Head of caudate nucleus (tissue), 42 donors: ENCODE measurements at regions not wholly inside any gene's neighbourhood (a gene's known extent, or its start where the extent isn't known, plus 50 kb on each side); places are given as distances from the start of the nearest gene placed in this dataset.
A peak's percentile ranks its signal among the peaks of the same experiment; 100 is the strongest.
"Not testable (repeated sequence)": the region's sequence is repeated elsewhere in the genome, so short reads cannot be mapped to it uniquely, and the experiment has no call there.

Source experiments
- DNase-seq, 42 donors: peaks; one replicate each; pipeline versions ENCODE4 v3.0.0 to v3.0.0-alpha.2; 2020 to 2021; ENCODE audit warnings: mixed read lengths in 7 of 42
- intact Hi-C: fragments of 100-400 bp; cut with DNase I; formaldehyde crosslinking; loops from one replicate; pipeline ENCODE4 v1.15.0; 2022

DNA sequence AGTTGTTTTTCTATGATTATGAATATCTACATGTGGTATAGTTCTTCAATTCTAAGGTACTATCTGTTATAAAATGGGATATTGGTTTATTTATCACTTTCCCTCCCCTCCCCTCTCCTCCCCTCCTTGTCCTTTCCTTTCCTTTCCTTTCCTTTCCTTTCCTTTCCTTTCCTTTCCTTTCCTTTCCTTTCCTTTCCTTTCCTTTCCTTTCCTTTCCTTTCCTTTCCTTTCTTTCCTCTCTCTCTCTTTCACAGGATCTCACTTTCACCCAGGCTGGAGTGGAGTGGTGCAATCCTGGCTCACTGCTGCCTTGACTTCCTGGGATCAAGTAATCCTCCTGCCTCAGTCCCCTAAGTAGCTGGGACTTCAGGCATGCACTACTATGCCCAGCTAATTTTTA lies 466.8 kb downstream of the DMAC1 start:
- intact Hi-C loops: no loop called here
- DNase-seq: no peak

DNA sequence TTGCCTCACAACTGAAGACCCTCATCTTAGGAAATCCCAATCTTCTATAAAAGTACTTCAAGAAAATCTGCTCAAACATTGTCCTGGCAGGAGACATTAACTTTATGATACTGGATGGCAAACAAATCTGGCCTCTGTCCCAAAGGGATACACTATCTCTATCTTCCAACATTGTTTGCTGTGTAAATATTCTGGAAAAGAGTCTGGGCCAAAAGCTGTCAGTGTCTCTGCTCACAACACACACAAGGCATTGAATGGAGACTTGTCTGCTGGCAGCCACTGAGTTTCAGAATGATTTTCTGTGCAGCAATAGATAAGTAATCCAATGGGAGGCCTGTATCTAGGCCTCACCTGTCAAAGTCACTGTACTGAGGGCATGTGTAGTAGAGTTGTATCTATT lies 471.1 kb downstream of the DMAC1 start:
- DNase-seq: no peak
- intact Hi-C loops: no loop called here

DNA sequence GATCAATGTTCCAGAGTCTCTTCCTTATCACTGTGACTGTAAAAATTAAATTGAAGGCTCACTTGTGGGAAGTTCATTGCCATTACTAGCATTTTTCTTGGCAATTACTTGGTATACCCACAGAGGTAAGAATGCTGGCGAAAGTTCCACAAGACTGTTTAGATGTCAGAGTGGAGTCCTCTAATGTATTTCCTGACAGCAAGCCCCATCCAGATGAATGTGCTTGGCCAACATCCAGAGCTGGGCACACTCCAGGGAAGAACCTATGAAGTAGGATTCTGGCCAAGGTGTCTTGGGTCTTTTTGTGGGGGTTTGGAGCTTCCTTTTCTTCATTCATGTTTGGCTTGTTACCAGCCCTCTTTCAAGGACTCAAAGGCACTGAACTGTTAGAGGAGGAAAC lies 473.6 kb downstream of the DMAC1 start:
- no peak for DNase-seq
- intact Hi-C loops: no loop called here

DNA sequence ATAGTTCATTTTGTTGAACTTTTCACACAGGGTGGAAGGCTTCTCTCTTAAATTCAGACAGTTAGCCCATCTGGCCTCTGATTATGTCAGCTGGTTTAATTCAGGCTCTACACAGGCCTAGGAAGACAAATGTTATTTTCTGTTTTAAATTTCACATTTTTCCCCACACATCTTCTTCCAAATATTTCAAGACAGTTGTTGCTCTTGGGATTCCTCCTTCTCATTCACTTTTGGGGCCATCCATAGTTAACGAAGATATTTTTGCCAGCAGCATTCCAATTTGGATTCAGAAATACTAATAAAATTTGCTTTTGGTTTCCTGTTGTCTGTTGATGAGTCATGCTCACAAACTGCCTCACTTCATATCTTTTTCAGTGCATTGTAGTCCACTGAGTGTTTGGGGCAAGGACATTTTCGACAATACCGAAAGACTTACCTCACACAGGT lies 475.4 kb downstream of the DMAC1 start:
- intact Hi-C loops: no loop called here
- no peak for DNase-seq

DNA sequence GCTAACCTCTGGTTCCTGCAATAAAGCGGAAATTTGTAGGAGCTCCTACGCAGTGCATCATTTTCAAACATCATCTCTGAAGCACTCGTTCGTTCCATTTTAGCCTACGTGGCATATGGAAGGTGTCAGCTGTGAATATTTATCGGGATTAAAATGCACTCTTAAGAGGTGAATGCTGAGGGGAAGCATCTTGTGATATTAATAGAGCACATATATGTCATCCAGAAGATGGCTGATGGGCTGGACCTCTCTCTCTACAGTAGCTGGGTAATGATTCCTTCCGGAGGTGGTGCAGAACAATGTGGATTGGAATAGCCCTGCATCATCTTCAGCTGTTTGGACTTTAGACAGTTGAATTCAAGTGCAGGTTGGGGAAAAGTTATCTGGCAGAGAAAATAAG lies 478.7 kb downstream of the DMAC1 start:
- no peak for DNase-seq
- intact Hi-C loops: no loop called here

DNA sequence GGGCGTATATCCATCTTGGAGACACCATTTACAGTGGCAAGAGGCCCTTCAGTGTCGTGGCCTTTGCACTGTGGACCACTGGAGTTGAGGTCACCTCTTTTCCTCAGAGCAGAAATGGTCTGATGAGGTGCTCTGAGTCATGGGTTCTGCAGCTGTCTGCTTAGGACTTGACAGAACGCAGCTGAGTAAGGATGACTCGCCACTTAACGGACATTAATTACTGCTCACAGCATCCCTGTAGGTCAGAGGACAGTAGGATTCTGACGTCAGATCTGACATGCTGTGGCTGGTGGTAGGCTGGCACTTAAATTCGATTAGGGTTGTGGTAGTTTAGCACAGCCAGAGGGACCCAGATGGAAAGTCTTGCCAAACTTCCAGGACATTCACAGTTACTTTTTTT lies 479.4 kb downstream of the DMAC1 start:
- intact Hi-C loops: no loop called here
- DNase-seq: no peak

DNA sequence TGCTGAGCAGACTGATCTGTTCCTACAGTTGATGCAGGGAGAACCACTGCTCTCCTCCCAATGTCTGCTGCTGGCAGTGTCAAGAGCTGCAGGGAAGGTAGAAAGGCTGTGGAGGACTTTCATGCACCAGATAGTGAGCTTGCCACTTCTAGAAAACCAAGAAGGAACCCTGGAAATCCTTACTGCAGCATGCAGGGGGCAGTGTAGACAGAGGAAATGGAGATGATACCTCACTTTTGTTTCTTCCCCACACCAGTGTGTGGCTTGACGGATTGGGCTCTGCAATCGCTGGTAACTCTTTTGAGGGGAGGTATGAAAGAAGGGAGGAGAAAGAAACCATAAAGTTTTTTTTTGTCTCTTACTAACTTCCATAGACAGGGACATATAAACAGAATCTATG lies 480.7 kb downstream of the DMAC1 start:
- DNase-seq: no peak
- intact Hi-C loops: no loop called here

DNA sequence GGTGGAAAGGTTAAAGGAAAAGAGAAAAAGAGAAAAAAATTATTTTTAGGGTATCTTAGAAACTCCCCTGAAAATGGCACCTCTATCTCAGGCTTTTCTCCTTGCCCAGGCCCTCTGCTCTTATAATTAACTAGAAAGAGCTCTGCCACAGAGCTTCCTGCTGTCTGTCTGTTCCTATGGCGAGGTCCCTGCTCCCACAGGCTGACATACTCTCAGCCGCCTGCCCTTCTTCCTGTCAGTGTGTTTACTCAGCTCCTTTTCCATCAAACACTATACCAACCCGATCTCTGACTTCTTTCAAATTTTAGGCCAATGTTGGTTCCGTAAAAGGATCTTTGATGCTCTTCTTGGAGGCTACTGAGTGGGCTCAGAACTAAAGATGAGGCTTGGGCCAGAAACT lies 482.6 kb downstream of the DMAC1 start:
- no peak for DNase-seq
- intact Hi-C loops: no loop called here

DNA sequence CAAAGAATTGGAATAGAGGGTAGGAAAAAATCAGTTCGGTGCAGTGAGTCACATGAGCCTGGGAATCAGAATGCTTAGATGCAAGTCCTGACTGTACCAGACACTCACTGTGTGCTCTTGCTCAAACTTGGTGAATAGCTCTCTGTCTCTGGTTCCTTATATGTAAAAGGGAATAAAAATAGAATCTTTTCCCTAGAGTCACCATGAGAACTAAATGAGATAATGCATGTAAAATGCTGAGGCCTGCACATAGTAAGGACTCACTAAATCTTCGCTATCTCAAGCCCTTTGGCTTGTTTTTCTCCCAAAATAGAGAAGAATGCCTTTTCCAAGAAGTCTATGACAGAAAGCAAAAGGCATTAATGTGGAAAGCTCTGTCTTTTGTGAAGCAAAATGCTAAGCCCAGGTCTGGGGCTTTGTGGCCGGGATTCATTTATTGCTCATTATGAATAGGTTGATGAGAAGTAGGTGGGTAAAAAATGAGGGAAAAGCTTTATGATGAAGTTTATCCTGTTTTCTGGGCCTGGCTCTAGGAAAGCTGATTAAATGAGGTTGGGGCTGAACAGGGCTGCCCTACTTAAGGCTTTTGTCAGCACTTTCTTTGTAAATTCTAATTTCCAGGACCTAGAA lies 483.3 kb downstream of the DMAC1 start:
- DNase-seq: no peak
- intact Hi-C loops: no loop called here

DNA sequence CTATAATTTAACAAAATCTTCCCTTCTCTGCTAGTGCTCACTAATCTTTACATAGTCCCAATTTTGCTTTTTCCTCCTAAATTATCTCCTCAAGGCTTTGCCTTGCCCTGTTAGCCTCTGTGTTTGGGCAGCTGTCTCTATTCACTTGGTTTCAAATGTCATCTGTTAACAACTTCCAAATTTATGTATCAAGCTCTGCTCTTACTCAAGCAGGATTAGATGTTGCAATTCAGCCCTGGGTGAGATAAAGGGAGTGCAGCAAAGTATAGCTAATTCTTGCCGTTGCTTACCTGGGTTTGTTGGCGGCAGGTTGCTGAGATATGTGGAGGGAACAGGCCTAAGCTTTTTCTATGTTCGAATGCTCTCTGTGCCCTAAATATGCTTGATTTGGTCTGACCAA lies 483.8 kb downstream of the DMAC1 start:
- no peak for DNase-seq
- intact Hi-C loops: no loop called here

DNA sequence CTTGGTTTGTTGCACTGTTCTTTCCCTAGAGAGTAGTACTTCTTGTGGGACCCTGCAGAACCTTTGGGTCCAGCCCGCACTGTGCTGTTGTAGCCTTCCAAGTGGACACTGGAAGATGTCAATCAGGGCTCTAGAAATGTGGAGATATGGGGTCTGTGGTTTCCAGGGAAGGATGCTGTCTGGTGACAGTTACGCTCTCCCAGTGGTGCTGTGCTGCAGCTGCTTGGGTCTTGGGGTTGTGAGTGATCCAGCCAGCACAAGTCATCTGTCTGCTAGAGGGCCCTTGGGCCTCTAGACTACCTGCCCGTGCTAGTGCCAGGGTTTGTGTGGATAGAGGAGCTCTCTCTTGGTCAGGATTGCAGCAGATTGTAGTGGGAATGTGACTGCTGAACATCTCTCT lies 484.5 kb downstream of the DMAC1 start:
- DNase-seq: no peak
- intact Hi-C loops: no loop called here

DNA sequence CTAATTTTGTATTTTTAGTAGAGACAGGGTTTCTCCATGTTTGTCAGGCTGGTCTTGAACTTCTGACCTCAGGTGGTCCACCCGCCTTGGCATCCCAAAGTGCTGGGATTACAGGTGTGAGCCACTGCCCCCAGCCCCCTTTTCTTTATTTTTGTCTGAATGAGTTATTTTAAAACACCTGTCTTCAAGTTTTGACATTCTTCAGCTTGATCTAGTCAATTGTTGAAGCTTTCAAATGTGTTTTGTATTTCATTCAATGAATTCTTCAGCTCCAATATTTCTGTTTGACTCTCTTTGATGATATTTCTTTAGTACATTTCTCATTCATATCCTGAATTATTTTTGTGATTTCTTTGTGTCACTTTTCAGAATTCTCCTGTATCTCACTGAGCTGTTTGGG lies 486.2 kb downstream of the DMAC1 start:
- intact Hi-C loops: no loop called here
- no peak for DNase-seq

DNA sequence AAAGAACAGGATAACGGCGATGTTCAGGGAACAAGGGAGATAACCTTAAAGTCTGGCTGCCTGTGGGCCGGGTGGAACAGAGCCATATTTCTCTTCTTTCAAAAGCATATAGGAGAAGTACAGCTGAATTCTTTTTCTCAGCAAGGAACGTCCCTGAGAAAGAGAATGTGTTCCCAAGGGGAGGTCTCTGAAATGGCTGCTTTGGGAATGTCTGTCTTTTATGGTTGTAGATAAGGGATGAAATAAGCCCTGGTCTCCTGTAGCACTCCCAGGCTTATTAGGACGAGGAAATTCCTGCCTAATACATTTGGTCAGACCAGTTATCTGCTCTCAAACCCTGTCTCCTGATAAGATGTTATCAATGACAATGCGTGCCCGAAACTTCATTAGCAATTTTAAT lies 490.5 kb downstream of the DMAC1 start:
- intact Hi-C loops, DNase-seq: not testable (repeated sequence)

DNA sequence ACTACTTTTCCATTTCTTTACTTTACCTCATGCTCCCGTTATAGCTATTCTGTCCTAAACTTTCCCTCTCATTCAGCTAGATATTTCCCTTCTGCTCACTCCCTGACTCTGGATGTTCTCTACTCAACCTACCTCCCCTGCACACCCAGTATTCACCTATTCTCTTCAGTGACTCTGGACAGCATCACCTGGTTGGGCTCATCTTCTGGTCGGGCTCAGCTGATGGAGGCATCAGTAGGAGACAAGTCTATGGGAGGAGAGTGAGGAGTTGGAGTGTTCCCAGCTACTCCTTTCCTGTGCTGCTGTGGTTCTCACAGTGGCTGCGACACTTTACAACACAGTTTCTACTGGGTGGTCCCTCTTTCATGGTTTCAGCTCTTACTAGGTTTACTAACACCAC lies 493.9 kb downstream of the DMAC1 start:
- intact Hi-C loops: no loop called here
- DNase-seq: no peak

DNA sequence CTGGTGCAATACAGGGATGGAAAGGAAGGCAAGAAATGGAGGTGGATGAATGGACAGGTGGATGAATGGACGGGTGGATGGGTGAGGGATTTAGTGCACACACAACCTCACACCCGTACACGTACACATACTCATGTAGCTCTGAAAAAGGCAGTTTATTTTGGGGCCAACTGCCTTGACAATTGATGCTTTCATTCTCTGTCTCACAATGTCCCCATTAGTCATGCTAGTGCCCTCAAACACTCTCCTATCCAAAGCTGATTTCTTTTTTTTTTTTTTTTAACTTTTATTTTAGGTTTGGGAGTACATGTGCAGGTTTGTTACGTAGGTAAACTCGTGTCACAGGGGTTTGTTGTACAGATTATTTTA lies 495.0 kb downstream of the DMAC1 start:
- peak in 6 of 42 donors; percentile 4 to 37 (median 14) for DNase-seq
- intact Hi-C loops: no loop called here

DNA sequence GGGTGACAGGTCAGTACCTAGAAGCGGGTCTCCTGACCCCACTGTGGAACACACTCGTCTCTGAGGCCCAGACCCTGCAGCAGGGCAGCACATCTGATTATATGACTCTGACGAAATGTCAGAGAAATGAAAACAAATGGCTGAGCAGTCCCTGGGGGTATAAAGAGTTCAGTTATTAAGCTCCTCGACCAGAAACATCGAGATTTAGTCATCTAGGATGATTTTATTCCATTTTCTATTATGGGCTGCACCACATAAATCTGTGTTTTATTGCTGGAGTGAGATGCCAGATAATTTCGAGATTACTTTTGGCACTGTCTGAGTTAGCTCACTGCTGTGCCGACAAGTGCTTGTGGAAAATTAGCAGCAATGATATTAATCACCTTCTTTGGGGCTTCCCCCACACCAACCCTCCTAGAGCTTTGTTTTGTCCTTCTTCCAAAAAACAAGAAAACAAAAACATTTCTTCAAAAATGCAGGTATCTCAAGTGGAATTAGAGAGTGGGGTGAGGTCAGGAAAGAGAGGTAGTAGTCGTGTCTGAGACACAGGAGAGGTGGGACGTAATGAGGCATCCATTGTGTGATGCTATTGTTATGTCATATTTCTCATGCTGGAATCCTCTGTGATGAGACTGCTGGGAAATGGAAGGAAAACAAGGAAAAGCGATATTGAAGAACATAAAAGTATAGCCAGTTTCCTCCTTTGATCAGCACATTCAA lies 495.5 kb downstream of the DMAC1 start:
- no peak for DNase-seq
- intact Hi-C loops: no loop called here

DNA sequence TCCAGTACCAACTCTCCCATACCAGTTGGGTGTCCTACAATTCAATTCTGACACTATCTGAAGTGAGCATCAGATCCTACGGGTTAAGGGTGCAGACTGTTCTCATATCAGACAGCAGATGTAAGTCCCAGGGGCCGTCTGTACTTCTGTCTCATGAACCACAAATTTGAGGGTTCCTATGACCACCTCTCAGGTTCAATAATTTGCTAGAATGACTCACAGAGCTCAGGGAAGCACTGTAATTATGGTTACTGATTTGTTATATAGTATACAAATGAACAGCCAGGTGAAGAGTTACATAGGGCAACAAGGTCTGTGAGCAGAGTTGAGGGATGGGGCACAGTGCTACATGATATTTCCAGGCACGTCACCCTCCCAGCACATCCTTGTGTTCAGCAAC lies 499.1 kb downstream of the DMAC1 start:
- DNase-seq: no peak
- intact Hi-C loops: no loop called here

DNA sequence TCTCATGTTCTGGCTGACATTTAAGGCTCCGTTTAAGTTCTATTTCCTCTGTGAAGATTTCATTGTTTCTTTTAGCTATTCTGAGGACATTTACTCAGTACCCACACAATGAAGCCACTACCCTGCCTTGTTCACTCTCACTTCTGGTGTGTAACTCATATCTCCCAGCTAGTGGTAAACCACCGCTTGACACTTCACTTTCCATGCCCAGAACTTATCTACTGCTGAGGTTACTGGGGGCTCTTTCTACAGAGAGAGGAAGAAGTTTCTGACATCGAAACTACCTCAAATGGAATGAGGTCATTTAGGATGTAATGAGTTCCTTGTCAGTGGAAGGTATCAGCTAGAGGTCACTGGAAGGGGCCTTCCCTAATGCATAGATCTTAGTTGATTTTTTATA lies 501.5 kb downstream of the DMAC1 start:
- no peak for DNase-seq
- intact Hi-C loops: no loop called here

DNA sequence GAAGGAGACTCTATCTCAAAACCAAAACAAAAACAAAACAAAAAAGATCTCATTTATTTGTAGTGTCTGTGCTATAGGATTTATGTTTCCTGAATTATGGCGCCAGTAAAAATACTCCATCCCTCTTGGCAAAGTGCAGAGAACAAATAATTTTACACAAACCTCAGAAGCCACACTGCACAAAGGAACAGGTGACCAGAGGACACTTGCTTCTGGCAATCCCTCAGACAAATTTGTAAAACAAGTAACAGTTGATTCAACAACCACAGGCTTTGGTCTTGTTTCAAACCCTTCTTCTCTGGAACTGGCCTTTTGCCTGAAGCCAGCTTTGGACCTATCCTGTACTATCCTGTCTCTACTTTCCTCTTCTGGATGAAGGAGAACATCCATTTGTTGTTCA lies 502.1 kb downstream of the DMAC1 start:
- DNase-seq: no peak
- intact Hi-C loops: no loop called here

DNA sequence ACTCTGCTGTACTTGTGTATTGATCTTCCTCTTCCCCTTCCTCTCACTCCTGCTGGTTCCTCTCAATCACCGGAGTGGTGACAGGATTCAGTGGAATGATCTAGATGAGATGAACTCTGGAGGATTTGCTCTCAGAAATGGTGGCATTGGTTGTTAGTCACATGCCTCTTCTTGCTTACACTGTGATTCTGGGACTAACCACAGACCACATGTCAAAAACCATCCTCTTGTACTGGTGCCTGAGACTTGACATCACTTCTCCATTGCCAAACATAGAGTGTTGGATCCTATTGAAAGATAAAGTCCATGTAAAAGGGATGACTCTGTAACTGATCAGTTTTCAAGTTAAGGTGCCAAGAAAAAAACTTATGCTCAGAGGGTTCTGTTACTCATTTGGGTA lies 506.5 kb downstream of the DMAC1 start:
- DNase-seq: no peak
- intact Hi-C loops: no loop called here

DNA sequence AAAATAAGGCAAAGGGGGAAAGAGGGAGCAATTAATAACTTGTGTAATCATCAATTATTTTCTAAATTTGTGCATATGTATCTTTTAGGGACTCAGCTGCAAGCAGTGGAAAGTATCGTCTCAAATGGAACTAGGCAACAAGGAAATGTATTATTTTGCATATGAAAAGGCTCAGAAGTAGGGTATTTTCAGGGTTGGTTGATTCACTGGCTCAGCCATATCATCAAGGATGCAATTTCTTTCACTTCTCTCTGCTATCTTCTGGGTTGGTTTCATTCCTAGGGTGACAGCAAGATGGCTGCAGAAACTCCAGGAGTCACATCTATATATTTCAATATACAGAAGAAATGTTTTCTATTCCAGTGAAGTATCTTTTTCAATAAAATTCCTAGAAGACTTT lies 509.8 kb downstream of the DMAC1 start:
- no peak for DNase-seq
- intact Hi-C loops: no loop called here
